Uterus (tissue), 3 donors: ENCODE measurements at regions not wholly inside any gene's neighbourhood (a gene's known extent, or its start where the extent isn't known, plus 50 kb on each side); places are given as distances from the start of the nearest gene placed in this dataset.

Experiments used
- DNase-seq, 2 donors: peaks; one replicate each; pipeline ENCODE4 v3.0.0-alpha.2; 2019 to 2020
- H3K27ac ChIP-seq, 2 donors: fragments of 200-600 bp; sonication (generic); 1 replicate in 1 of 2; 2 replicates in 1 of 2; pipeline ENCODE4 v1.5.1; 2016 to 2018
- H3K27me3 ChIP-seq, 2 donors: fragments of 200-600 bp; sonication (generic); one replicate each; pipeline ENCODE4 v1.5.1; 2018 to 2019; ENCODE audit warnings: control low read depth in 1 of 2
- H3K36me3 ChIP-seq, 2 donors: fragments of 200-600 bp; sonication (generic); one replicate each; pipeline ENCODE4 v1.5.1; 2019; ENCODE audit warnings: control low read depth in 1 of 2
- H3K4me1 ChIP-seq, 2 donors: fragments of 200-600 bp; sonication (generic); one replicate each; pipeline ENCODE4 v1.5.1; 2018 to 2019; ENCODE audit warnings: control low read depth in 1 of 2
- H3K4me3 ChIP-seq, 2 donors: fragments of 200-600 bp; sonication (generic); 1 replicate in 1 of 2; 2 replicates in 1 of 2; pipeline ENCODE4 v1.5.1; 2018 to 2019; ENCODE audit warnings: mild to moderate bottlenecking in 1 of 2
- H3K9me3 ChIP-seq, 2 donors: fragments of 200-600 bp; sonication (generic); one replicate each; pipeline ENCODE4 v1.5.1; 2019; ENCODE audit warnings: control low read depth in 1 of 2
- POLR2A ChIP-seq, 2 donors: fragments of 450-650 bp; IDR thresholded peaks; one replicate each; pipeline ENCODE4 v1.6.1; 2016; ENCODE audit warnings: antibody characterized with exemption in 2 of 2, mild to moderate bottlenecking in 1 of 2, moderate library complexity in 1 of 2
- intact Hi-C: fragments of 100-400 bp; cut with DNase I; formaldehyde crosslinking; loops from one replicate; pipeline ENCODE4 v1.15.1; 2023; ENCODE audit warnings: low total_unique reads
- TF ChIP-seq, protein P1 (sequence below), 4 experiments: fragments of 200-600 bp in 2 of 4; fragments of 450-650 bp in 2 of 4; sonication (generic) in 2 of 4; IDR thresholded peaks; one replicate each; pipeline ENCODE4 v1.5.1; 2016 to 2019; ENCODE audit warnings: antibody characterized with exemption in 4 of 4, mild to moderate bottlenecking in 2 of 4, moderate library complexity in 1 of 4
- donor health status: DM: yes; HTN: yes; CAD: no.

GRCh38 chr18:75526038-75526437 lies 98.5 kb upstream of the SMIM21 start:
- intact Hi-C loops, result no loop called here
- Histone ChIP-seq H3K9me3 (no peaks in the 10 kb centered on the region), H3K36me3 (no peaks in the 10 kb centered on the region), H3K4me1 (no peaks in the 10 kb centered on the region), H3K27ac (no peak overlapping the region), H3K4me3 (no peak overlapping the region), H3K27me3 (no peaks in the 10 kb centered on the region)
- no peak for DNase-seq
- TF ChIP-seq POLR2A (IDR thresholded peaks at IDR 0.05), result no peak
- TF ChIP-seq, protein P1, sequence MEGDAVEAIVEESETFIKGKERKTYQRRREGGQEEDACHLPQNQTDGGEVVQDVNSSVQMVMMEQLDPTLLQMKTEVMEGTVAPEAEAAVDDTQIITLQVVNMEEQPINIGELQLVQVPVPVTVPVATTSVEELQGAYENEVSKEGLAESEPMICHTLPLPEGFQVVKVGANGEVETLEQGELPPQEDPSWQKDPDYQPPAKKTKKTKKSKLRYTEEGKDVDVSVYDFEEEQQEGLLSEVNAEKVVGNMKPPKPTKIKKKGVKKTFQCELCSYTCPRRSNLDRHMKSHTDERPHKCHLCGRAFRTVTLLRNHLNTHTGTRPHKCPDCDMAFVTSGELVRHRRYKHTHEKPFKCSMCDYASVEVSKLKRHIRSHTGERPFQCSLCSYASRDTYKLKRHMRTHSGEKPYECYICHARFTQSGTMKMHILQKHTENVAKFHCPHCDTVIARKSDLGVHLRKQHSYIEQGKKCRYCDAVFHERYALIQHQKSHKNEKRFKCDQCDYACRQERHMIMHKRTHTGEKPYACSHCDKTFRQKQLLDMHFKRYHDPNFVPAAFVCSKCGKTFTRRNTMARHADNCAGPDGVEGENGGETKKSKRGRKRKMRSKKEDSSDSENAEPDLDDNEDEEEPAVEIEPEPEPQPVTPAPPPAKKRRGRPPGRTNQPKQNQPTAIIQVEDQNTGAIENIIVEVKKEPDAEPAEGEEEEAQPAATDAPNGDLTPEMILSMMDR (IDR thresholded peaks at IDR 0.05), result no peak

GRCh38 chr18:75525331-75525730 lies 97.8 kb upstream of the SMIM21 start:
- intact Hi-C loops, result no loop called here
- Histone ChIP-seq H3K36me3 (no peaks in the 10 kb centered on the region), H3K4me3 (no peak overlapping the region), H3K27ac (no peak overlapping the region), H3K27me3 (no peaks in the 10 kb centered on the region), H3K9me3 (no peaks in the 10 kb centered on the region), H3K4me1 (no peaks in the 10 kb centered on the region)
- DNase-seq, result no peak
- TF ChIP-seq POLR2A (IDR thresholded peaks at IDR 0.05), result no peak
- TF ChIP-seq, protein P1 (IDR thresholded peaks at IDR 0.05), result no peak

GRCh38 chr18:75524841-75525240 lies 97.3 kb upstream of the SMIM21 start:
- no peak for DNase-seq
- TF ChIP-seq, protein P1 (IDR thresholded peaks at IDR 0.05), result no peak
- TF ChIP-seq POLR2A (IDR thresholded peaks at IDR 0.05), result no peak
- Histone ChIP-seq H3K36me3 (no peaks in the 10 kb centered on the region), H3K4me3 (no peak overlapping the region), H3K27me3 (no peaks in the 10 kb centered on the region), H3K4me1 (no peaks in the 10 kb centered on the region), H3K27ac (no peak overlapping the region), H3K9me3 (no peaks in the 10 kb centered on the region)
- intact Hi-C loops, result no loop called here

DNA sequence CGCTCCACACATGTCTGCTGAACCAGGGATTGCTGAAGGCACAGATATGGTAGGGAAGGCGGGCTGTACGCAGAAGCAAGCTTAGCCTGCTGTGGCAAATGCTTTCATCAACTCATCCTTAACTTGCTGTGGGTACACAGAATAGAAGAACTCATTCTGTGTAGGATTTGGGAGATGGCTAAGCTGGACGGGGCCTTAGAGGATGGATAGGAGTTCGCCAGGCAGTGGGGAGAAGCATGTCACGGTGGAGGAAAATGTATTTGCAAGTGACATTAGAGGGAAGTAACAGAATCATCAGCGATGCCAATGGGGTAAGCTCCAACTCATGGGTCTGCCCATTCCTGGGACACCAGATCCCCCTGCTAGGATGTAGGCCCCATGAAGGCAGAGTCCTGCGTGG lies 96.7 kb upstream of the SMIM21 start:
- Histone ChIP-seq H3K4me1 (no peaks in the 10 kb centered on the region), H3K36me3 (no peaks in the 10 kb centered on the region), H3K27me3 (no peaks in the 10 kb centered on the region), H3K27ac (no peak overlapping the region), H3K9me3 (no peaks in the 10 kb centered on the region), H3K4me3 (no peak overlapping the region)
- TF ChIP-seq, protein P1 (IDR thresholded peaks at IDR 0.05), result no peak
- no peak for TF ChIP-seq POLR2A (IDR thresholded peaks at IDR 0.05)
- no peak for DNase-seq
- intact Hi-C loops, result no loop called here

- Histone ChIP-seq H3K27ac (no peak overlapping the region), H3K9me3 (no peaks in the 10 kb centered on the region), H3K4me1 (no peaks in the 10 kb centered on the region), H3K36me3 (no peaks in the 10 kb centered on the region), H3K4me3 (no peak overlapping the region), H3K27me3 (no peaks in the 10 kb centered on the region)
- intact Hi-C loops, result no loop called here
- TF ChIP-seq, protein P1 (IDR thresholded peaks at IDR 0.05), result no peak
- TF ChIP-seq POLR2A (IDR thresholded peaks at IDR 0.05), result no peak
- no peak for DNase-seq
Observed at GRCh38 chr18:75521816-75522215, 94.3 kb upstream of the SMIM21 start.
